GM23338 (cell line): ENCODE measurements at regions not wholly inside any gene's neighbourhood (a gene's known extent, or its start where the extent isn't known, plus 50 kb on each side); places are given as distances from the start of the nearest gene placed in this dataset.

Source experiments
- ATAC-seq: fragments of 200-7000 bp; cut with Tn5 transposase; 3 replicates; pipeline ENCODE4 v1.9.1; 2020
- DNase-seq: peaks from one replicate; pipeline ENCODE4 v3.0.0-alpha.2; 2015; ENCODE audit warnings: low spot score
- H2AFZ ChIP-seq: fragments of 200-600 bp; sonication (generic); 2 replicates; pipeline ENCODE4 v1.8.0; 2016; ENCODE audit warnings: antibody characterized with exemption, mild to moderate bottlenecking, moderate library complexity
- H3F3A ChIP-seq: fragments of 200-600 bp; sonication (generic); replicated peaks from 2 replicates; pipeline ENCODE4 v1.8.0; 2017; ENCODE audit warnings: antibody characterized with exemption, mixed run types, low read depth
- H3K27ac ChIP-seq: fragments of 200-600 bp; sonication (generic); 2 replicates; pipeline ENCODE4 v1.6.1; 2016; ENCODE audit warnings: low read depth
- H3K27me3 ChIP-seq: fragments of 200-600 bp; sonication (generic); 2 replicates; pipeline ENCODE4 v1.8.0; 2016; ENCODE audit warnings: mild to moderate bottlenecking, mixed run types, moderate library complexity; ENCODE audit not compliant: insufficient read depth
- H3K36me3 ChIP-seq: fragments of 200-600 bp; sonication (generic); 2 replicates; pipeline ENCODE4 v1.8.0; 2016; ENCODE audit warnings: mild to moderate bottlenecking; ENCODE audit not compliant: insufficient read depth
- H3K4me1 ChIP-seq: fragments of 200-600 bp; sonication (generic); 2 replicates; pipeline ENCODE4 v1.8.0; 2016; ENCODE audit warnings: mild to moderate bottlenecking, moderate library complexity; ENCODE audit not compliant: insufficient read depth
- H3K4me2 ChIP-seq: fragments of 200-600 bp; sonication (generic); 2 replicates; pipeline ENCODE4 v1.7.1; 2017; ENCODE audit warnings: mixed run types
- H3K4me3 ChIP-seq: fragments of 200-600 bp; sonication (generic); 2 replicates; pipeline ENCODE4 v1.6.1; 2016; ENCODE audit warnings: mixed run types
- H3K79me2 ChIP-seq: fragments of 200-600 bp; sonication (generic); replicated peaks from 2 replicates; pipeline ENCODE4 v1.8.0; 2017; ENCODE audit warnings: mild to moderate bottlenecking; ENCODE audit not compliant: insufficient read depth
- H3K9me2 ChIP-seq: fragments of 200-600 bp; sonication (generic); 2 replicates; pipeline ENCODE4 v1.8.0; 2017; ENCODE audit not compliant: insufficient read depth
- H4K20me1 ChIP-seq: fragments of 200-600 bp; sonication (generic); replicated peaks from 2 replicates; pipeline ENCODE4 v1.8.0; 2017; ENCODE audit warnings: mild to moderate bottlenecking; ENCODE audit not compliant: insufficient read depth
- H3K27ac Mint-ChIP-seq: 2 replicates; pipeline ENCODE4 v1.8.0; 2020; ENCODE audit warnings: inconsistent platforms, mild to moderate bottlenecking, moderate library complexity, mixed read lengths
- H3K27me3 Mint-ChIP-seq: 3 replicates; pipeline ENCODE4 v1.8.0; 2022; ENCODE audit warnings: low read depth, mild to moderate bottlenecking, moderate library complexity, mixed read lengths, inconsistent platforms; ENCODE audit not compliant: insufficient read depth, poor library complexity
- H3K36me3 Mint-ChIP-seq: 3 replicates; pipeline ENCODE4 v1.8.0; 2021; ENCODE audit warnings: low read depth, mild to moderate bottlenecking, inconsistent platforms, moderate library complexity, mixed read lengths
- H3K4me1 Mint-ChIP-seq: 3 replicates; pipeline ENCODE4 v1.8.0; 2020; ENCODE audit warnings: mild to moderate bottlenecking, inconsistent platforms, mixed read lengths
- H3K4me3 Mint-ChIP-seq: 3 replicates; pipeline ENCODE4 v1.8.0; 2021; ENCODE audit warnings: moderate library complexity, mild to moderate bottlenecking, inconsistent platforms, mixed read lengths
- H3K9me3 Mint-ChIP-seq: 3 replicates; pipeline ENCODE4 v1.8.0; 2020; ENCODE audit warnings: moderate library complexity, mild to moderate bottlenecking, inconsistent platforms, mixed read lengths
- CREB1 ChIP-seq: fragments of 250-450 bp; sonication (Bioruptor Pico); IDR thresholded peaks from 2 replicates; pipeline ENCODE4 v1.5.0; 2020; ENCODE audit warnings: low read depth, mild to moderate bottlenecking, moderate library complexity
- EZH2phosphoT487 ChIP-seq: fragments of 200-600 bp; sonication (generic); IDR thresholded peaks from one replicate; pipeline ENCODE4 v1.8.1; 2018; ENCODE audit warnings: antibody characterized with exemption; ENCODE audit not compliant: unreplicated experiment
- JUNB ChIP-seq: IDR thresholded peaks from one replicate; pipeline ENCODE4 v1.6.1; 2016; ENCODE audit warnings: antibody characterized with exemption; ENCODE audit not compliant: unreplicated experiment
- POLR2AphosphoS5 ChIP-seq: IDR thresholded peaks from 2 replicates; pipeline ENCODE4 v1.6.1; 2016; ENCODE audit warnings: antibody characterized with exemption, low read depth
- STAT1 ChIP-seq: IDR thresholded peaks from one replicate; pipeline ENCODE4 v1.6.1; 2016; ENCODE audit warnings: antibody characterized with exemption; ENCODE audit not compliant: unreplicated experiment
- ZNF114 ChIP-seq: fragments of 250-450 bp; sonication (Bioruptor Pico); IDR thresholded peaks from 2 replicates; pipeline ENCODE4 v1.5.0; 2020; ENCODE audit warnings: mild to moderate bottlenecking, moderate library complexity
- ZNF331 ChIP-seq: fragments of 250-450 bp; sonication (Bioruptor Pico); IDR thresholded peaks from 2 replicates; pipeline ENCODE4 v1.5.0; 2020; ENCODE audit warnings: low read depth, mild to moderate bottlenecking, moderate library complexity
- TF ChIP-seq, protein P1 (sequence below): IDR thresholded peaks from one replicate; pipeline ENCODE4 v1.6.1; 2018; ENCODE audit warnings: antibody characterized with exemption; ENCODE audit not compliant: unreplicated experiment
- TF ChIP-seq, protein P2 (sequence below): IDR thresholded peaks from 2 replicates; pipeline ENCODE4 v1.6.1; 2016; ENCODE audit warnings: antibody characterized with exemption
- TF ChIP-seq, protein P3 (sequence below), 2 experiments: fragments of 200-600 bp in 1 of 2; sonication (generic) in 1 of 2; conservative IDR thresholded peaks; 2 replicates each; pipeline versions ENCODE4 v1.5.1 to v1.6.1; 2016 to 2017; ENCODE audit warnings: antibody characterized with exemption in 2 of 2, low read depth in 2 of 2, mild to moderate bottlenecking in 2 of 2, moderate library complexity in 1 of 2
- TF ChIP-seq, protein P4 (sequence below): fragments of 250-450 bp; sonication (Bioruptor Pico); IDR thresholded peaks from 2 replicates; pipeline ENCODE4 v1.5.0; 2020; ENCODE audit warnings: mild to moderate bottlenecking, moderate library complexity

GRCh38 chr11:23959462-23959861, 537.4 kb upstream of the LUZP2 start:
- Histone ChIP-seq H3K4me2 (peak overlapping the region; percentile 44), H4K20me1 (no peaks in the 10 kb centered on the region), H3K36me3 (no peaks in the 10 kb centered on the region), H3K79me2 (no peaks in the 10 kb centered on the region), H3K4me1 (peaks cover 29% of the 10 kb centered on the region), H2AFZ (no peak overlapping the region), H3K27ac (0 out of 2 replicates have a peak overlapping the region, but pooled peaks have one; percentile 12), H3K4me3 (0 out of 2 replicates have a peak overlapping the region, but pooled peaks have one; percentile 13), H3F3A (no peaks in the 10 kb centered on the region), H3K27me3 (no peaks in the 10 kb centered on the region), H3K9me2 (peaks cover 4% of the 10 kb centered on the region; the same call in 1 of the 2 replicates)
- H3K4me1 Mint-ChIP-seq, result peaks cover 29% of the 10 kb centered on the region
- peak; percentile 45 for DNase-seq
- 0 out of 3 replicates have a peak, but pooled peaks cover 3% of the 10 kb centered on the region for H3K36me3 Mint-ChIP-seq
- TF ChIP-seq, protein P1, sequence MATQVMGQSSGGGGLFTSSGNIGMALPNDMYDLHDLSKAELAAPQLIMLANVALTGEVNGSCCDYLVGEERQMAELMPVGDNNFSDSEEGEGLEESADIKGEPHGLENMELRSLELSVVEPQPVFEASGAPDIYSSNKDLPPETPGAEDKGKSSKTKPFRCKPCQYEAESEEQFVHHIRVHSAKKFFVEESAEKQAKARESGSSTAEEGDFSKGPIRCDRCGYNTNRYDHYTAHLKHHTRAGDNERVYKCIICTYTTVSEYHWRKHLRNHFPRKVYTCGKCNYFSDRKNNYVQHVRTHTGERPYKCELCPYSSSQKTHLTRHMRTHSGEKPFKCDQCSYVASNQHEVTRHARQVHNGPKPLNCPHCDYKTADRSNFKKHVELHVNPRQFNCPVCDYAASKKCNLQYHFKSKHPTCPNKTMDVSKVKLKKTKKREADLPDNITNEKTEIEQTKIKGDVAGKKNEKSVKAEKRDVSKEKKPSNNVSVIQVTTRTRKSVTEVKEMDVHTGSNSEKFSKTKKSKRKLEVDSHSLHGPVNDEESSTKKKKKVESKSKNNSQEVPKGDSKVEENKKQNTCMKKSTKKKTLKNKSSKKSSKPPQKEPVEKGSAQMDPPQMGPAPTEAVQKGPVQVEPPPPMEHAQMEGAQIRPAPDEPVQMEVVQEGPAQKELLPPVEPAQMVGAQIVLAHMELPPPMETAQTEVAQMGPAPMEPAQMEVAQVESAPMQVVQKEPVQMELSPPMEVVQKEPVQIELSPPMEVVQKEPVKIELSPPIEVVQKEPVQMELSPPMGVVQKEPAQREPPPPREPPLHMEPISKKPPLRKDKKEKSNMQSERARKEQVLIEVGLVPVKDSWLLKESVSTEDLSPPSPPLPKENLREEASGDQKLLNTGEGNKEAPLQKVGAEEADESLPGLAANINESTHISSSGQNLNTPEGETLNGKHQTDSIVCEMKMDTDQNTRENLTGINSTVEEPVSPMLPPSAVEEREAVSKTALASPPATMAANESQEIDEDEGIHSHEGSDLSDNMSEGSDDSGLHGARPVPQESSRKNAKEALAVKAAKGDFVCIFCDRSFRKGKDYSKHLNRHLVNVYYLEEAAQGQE, result no peak
- TF ChIP-seq, protein P2, sequence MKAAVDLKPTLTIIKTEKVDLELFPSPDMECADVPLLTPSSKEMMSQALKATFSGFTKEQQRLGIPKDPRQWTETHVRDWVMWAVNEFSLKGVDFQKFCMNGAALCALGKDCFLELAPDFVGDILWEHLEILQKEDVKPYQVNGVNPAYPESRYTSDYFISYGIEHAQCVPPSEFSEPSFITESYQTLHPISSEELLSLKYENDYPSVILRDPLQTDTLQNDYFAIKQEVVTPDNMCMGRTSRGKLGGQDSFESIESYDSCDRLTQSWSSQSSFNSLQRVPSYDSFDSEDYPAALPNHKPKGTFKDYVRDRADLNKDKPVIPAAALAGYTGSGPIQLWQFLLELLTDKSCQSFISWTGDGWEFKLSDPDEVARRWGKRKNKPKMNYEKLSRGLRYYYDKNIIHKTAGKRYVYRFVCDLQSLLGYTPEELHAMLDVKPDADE, result no peak
- TF ChIP-seq CREB1 (CRISPR knock-in tag) (no peak), ZNF331 (CRISPR knock-in tag) (no peak), EZH2phosphoT487 (no peak), POLR2AphosphoS5 (no peak), STAT1 (no peak), JUNB (no peak), ZNF114 (no peak)
- TF ChIP-seq, protein P3, sequence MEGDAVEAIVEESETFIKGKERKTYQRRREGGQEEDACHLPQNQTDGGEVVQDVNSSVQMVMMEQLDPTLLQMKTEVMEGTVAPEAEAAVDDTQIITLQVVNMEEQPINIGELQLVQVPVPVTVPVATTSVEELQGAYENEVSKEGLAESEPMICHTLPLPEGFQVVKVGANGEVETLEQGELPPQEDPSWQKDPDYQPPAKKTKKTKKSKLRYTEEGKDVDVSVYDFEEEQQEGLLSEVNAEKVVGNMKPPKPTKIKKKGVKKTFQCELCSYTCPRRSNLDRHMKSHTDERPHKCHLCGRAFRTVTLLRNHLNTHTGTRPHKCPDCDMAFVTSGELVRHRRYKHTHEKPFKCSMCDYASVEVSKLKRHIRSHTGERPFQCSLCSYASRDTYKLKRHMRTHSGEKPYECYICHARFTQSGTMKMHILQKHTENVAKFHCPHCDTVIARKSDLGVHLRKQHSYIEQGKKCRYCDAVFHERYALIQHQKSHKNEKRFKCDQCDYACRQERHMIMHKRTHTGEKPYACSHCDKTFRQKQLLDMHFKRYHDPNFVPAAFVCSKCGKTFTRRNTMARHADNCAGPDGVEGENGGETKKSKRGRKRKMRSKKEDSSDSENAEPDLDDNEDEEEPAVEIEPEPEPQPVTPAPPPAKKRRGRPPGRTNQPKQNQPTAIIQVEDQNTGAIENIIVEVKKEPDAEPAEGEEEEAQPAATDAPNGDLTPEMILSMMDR (conservative IDR thresholded peaks at IDR 0.05; ENCODE audit: low read depth in 2 of 2), result no peak
- TF ChIP-seq, protein P4, sequence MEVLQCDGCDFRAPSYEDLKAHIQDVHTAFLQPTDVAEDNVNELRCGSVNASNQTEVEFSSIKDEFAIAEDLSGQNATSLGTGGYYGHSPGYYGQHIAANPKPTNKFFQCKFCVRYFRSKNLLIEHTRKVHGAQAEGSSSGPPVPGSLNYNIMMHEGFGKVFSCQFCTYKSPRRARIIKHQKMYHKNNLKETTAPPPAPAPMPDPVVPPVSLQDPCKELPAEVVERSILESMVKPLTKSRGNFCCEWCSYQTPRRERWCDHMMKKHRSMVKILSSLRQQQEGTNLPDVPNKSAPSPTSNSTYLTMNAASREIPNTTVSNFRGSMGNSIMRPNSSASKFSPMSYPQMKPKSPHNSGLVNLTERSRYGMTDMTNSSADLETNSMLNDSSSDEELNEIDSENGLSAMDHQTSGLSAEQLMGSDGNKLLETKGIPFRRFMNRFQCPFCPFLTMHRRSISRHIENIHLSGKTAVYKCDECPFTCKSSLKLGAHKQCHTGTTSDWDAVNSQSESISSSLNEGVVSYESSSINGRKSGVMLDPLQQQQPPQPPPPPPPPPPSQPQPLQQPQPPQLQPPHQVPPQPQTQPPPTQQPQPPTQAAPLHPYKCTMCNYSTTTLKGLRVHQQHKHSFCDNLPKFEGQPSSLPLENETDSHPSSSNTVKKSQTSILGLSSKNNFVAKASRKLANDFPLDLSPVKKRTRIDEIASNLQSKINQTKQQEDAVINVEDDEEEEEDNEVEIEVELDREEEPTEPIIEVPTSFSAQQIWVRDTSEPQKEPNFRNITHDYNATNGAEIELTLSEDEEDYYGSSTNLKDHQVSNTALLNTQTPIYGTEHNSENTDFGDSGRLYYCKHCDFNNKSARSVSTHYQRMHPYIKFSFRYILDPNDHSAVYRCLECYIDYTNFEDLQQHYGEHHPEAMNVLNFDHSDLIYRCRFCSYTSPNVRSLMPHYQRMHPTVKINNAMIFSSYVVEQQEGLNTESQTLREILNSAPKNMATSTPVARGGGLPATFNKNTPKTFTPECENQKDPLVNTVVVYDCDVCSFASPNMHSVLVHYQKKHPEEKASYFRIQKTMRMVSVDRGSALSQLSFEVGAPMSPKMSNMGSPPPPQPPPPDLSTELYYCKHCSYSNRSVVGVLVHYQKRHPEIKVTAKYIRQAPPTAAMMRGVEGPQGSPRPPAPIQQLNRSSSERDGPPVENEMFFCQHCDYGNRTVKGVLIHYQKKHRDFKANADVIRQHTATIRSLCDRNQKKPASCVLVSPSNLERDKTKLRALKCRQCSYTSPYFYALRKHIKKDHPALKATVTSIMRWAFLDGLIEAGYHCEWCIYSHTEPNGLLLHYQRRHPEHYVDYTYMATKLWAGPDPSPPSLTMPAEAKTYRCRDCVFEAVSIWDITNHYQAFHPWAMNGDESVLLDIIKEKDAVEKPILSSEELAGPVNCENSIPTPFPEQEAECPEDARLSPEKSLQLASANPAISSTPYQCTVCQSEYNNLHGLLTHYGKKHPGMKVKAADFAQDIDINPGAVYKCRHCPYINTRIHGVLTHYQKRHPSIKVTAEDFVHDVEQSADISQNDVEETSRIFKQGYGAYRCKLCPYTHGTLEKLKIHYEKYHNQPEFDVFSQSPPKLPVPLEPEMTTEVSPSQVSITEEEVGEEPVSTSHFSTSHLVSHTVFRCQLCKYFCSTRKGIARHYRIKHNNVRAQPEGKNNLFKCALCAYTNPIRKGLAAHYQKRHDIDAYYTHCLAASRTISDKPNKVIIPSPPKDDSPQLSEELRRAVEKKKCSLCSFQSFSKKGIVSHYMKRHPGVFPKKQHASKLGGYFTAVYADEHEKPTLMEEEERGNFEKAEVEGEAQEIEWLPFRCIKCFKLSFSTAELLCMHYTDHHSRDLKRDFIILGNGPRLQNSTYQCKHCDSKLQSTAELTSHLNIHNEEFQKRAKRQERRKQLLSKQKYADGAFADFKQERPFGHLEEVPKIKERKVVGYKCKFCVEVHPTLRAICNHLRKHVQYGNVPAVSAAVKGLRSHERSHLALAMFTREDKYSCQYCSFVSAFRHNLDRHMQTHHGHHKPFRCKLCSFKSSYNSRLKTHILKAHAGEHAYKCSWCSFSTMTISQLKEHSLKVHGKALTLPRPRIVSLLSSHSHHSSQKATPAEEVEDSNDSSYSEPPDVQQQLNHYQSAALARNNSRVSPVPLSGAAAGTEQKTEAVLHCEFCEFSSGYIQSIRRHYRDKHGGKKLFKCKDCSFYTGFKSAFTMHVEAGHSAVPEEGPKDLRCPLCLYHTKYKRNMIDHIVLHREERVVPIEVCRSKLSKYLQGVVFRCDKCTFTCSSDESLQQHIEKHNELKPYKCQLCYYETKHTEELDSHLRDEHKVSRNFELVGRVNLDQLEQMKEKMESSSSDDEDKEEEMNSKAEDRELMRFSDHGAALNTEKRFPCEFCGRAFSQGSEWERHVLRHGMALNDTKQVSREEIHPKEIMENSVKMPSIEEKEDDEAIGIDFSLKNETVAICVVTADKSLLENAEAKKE (CRISPR knock-in tag), result no peak
- H3K27me3 Mint-ChIP-seq, result no peaks in the 10 kb centered on the region
- H3K4me3 Mint-ChIP-seq, result no peak overlapping the region
- ATAC-seq, result peak; percentile 59
- H3K27ac Mint-ChIP-seq, result peak overlapping the region; percentile 80
- H3K9me3 Mint-ChIP-seq, result peaks cover 7% of the 10 kb centered on the region; the same call in 2 of the 3 replicates
